Gastroesophageal sphincter (tissue), 3 donors: ENCODE measurements at regions not wholly inside any gene's neighbourhood (a gene's known extent, or its start where the extent isn't known, plus 50 kb on each side); places are given as distances from the start of the nearest gene placed in this dataset.

Experiments used
- CTCF ChIP-seq, 4 experiments: fragments of 200-600 bp in 2 of 4; fragments of 450-650 bp in 2 of 4; sonication (generic) in 1 of 4; IDR thresholded peaks; one replicate each; pipeline ENCODE4 v1.5.1; 2017 to 2019; ENCODE audit warnings: antibody characterized with exemption in 4 of 4, mild to moderate bottlenecking in 2 of 4, moderate library complexity in 2 of 4
- POLR2A ChIP-seq, 2 donors: fragments of 450-650 bp; IDR thresholded peaks; one replicate each; pipeline ENCODE4 v1.6.1; 2017; ENCODE audit warnings: antibody characterized with exemption in 2 of 2, mild to moderate bottlenecking in 2 of 2, moderate library complexity in 1 of 2
- POLR2AphosphoS5 ChIP-seq: sonication (generic); formaldehyde crosslinking; IDR thresholded peaks from one replicate; pipeline ENCODE4 v1.6.1; 2017; ENCODE audit warnings: antibody characterized with exemption

GRCh38 chr12:92485351-92486348 lies 217.1 kb upstream of the PLEKHG7 start:
- no peak for TF ChIP-seq POLR2A (IDR thresholded peaks at IDR 0.05)
- TF ChIP-seq POLR2AphosphoS5: no peak
- TF ChIP-seq CTCF (IDR thresholded peaks at IDR 0.05): no peak
